Kidney glomerular epithelial cell (primary cell): ENCODE measurements at regions not wholly inside any gene's neighbourhood (a gene's known extent, or its start where the extent isn't known, plus 50 kb on each side); places are given as distances from the start of the nearest gene placed in this dataset.

Source experiments
- DNase-seq: peaks from one replicate; lab custom pipeline; 2025; lab: John Stamatoyannopoulos, UW

DNA sequence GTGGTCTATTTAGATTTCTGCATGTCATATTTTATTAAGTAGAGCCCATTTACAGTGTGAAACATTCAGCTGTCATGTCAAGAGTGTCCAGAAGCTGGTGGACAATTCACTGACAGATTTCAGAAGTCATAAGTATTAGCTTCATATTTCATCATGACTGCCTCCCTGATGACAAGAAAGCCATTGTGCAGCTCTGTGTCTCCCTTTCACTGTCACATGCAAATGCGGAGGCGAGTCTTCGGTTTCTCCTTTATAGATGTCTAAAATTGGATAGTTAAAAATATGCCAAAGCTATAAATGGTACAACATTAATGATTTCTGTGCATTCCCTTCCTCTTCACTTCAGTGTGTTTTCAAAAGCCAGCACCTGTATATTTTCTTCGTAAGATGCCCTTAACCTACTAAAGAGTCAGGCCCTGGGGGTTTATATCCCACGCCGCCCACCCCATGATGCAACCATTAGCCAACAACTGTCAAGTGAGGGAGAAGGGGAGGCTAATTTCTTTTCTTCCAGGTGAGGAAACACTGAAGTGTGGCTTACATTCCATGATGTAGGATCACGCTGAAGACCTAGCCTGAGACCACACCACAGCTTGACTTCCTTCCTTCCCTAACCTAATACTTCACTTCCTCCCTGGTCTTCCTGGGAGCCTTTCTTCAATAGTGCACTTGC lies 99.6 kb upstream of the DDX18 start:
- DNase-seq = no peak

DNA sequence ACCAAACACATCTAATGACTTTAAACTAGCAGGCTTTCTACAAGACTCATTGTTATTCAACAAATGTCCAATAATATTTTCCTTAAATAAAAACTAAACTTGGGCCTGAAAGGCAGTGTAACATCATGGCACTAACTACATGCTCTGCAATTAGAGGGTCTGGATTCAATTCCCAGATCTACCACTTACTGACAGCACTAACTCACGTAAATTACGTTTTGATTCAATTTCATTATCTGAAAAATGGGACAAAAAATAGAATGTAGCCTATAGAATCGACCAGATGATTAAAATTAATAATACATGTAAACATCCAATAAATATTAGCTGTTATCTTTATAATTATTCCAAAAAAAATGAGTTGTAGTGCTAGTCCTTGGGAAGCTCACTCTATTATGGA lies 98.0 kb upstream of the DDX18 start:
- no peak for DNase-seq

DNA sequence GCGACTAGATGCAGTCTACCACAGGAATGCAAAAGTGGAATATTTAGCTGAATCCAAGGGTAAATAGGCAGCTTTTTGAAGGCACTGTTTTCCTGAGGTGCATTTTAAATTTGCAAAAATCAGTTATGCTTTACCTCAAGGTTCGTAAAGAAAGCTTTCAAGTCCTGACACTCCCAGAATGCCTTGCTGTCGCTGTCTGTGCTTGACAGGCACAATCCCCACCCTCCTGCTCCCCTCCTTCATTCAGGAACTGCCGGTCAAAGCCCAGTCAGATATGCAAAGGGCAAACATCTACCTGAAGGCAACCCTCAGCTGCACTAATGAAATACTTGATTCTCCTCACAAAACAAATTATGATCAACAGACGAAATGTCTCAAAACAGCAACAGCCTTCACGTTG lies 97.4 kb upstream of the DDX18 start:
- DNase-seq = no peak

DNA sequence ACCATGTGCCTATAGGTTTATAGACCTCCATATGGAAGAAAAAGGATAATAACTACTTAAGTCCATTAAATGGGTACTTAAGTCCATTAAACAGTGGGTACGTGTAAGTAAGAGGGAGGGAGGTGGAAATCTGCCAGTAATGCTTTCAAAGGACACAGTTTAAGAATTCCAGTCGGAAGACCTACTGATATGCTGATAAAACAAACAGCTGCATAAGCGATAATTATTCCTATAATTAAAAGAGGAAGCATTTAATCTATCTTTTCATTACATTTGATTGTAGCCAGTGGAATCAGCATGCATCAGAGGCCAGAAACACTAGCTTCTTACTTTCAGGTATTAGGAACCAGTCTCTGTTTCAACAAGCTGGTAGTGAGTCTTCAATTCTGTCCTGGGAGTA lies 96.4 kb upstream of the DDX18 start:
- no peak for DNase-seq

DNA sequence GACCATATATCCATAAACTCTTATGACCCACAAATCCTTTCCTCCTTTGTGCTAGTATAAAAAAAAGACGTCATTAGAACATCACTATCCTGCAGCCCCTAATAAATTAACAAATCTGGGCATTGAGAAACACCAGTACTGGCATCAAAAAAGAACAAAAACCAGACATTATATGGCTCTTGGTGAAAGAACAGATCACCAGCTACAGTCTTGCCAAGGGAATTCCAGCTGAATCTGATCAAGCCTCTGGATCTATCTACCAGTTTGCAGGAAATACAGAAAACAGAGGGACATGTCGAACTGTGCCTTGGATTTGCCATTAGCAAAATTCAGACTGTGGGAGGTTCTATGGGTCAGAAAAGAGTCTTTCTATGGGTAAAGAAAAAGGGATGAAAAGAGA lies 93.7 kb upstream of the DDX18 start:
- no peak for DNase-seq

DNA sequence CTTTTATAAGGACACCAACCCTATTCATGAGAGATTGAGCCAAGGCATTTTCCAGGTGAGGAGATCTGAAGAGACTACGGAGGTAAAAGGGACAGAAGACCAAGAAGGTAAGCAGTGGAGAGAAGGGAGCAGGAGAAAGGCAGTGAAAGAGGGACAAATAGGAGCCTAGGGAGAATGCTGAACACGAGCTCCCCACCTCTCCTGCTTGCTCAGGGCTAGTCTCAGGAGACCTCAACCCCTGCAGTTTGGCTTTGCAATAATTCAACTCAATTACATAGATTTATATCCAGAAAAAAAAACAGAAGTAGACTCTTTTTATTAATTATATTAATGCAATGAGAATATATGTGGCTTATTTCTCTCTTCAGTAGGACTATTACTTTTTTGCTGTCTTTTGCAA lies 91.0 kb upstream of the DDX18 start:
- no peak for DNase-seq

DNA sequence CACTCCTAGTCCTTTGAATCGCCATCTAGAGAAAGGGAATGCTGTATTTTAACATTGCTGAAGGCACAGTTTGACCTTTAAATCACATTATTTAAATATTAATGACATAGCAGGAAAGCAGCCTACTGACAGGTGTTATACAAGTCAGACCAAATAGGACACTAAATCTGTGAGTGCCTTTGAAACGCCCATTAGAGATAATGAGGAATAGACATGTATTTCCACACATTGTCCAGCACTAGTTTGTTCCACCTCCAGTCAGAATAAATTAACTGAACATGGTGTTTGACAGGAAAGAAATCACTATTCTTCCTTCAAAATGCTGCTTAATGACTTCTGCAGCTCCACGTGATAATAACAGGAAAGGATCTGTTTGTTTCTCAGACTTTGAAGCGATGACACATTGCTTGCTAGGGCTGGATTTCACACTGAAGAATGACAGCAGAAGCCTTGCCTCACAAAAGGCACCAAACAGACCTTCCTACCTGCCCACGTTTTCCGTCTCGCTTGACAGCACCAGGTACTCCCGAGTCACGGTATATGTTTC lies 90.5 kb upstream of the DDX18 start:
- no peak for DNase-seq

DNA sequence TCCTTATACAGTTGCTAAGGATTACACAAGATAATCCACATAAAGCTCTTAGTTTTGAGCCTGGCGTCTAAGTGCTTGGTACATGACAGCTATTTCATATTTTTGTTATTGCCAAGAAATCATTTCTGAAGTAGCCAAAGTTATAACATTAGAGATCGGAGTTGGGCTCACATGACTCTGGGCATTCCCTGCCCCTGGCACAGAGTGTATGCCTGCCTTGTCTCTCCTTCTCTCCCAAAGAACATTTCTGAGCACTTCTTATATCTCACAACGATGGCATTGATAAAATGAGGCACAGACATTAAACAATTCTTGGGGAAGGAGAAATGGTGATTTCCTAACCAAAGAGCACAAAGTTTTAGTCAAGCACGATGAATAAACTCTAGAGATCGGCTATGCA lies 87.7 kb upstream of the DDX18 start:
- no peak for DNase-seq

DNA sequence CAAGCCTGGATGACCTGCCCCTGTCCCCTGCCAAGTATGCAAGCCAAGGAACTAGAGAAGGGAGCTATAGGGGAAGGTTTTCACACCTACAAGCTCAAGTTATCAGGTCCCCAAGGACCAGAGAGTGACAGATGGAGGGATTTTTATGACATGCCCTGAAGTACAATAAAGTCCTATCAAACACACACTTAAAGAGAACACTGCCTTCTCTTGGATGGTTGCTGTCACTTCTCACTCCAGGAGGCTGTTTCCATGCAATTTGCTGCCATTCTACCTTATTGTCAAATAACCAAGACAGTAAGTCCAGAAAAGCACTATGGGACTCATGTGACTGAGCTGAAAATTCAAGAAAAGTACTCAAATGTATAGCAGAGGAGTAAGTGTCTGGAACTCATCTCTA lies 76.6 kb upstream of the DDX18 start:
- no peak for DNase-seq

DNA sequence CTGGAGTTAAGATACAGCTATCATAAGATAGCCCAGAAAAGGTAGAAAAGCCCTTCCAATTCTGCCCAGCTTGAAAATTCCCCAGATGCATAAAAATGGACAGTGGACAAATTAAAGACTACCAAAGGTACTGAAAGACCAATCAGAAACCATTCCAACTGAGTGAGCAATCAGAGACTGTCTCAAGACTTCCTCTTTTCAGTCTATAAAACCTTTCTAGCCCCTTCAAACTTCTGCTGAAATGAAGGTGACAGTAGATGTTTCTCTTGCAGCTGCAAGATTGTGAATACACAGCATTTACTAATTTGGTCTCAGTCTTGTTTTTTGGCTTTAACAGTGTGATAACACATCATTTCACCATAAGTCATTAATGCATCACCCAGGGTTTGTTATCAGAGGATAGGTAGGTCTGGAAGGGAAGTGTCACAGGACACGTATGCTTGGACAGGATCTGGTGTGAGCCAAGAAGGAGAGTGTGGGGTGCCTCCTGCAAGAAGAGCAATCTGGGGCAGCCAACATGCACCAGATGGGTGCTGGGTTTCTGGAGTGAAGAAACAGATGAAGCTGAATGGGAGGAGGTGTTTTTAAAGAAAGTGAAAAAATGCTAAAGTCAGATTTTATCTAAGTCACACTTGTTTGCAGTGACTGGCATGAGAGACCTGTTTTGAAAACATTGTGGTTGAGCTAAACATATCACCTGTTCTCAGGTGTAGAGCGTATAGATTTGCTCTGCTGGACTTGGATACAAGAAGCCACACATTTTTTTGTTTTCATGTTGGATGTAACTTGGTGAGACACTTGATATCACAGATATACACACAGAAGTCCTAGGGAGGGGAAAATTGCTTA lies 75.3 kb upstream of the DDX18 start:
- no peak for DNase-seq

DNA sequence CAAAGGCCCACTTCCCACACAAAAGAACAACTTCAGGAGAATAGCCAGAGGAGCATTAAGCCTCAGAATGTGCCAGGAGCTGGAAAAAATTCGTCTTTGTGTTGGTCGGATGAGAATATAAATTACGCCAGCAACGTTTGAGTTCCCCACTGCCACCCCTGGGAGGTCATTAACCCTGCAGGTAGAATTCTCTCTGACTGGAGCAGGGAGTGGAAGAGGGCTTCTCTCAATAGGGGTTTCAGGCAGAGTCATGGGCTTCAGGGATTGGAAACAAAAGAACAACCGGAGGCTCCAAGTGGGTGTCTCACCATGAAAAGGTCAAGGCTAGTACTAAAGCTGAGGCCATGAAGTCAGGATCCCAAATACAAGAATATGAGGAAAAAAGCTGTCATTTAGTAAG lies 69.0 kb upstream of the DDX18 start:
- DNase-seq = no peak

DNA sequence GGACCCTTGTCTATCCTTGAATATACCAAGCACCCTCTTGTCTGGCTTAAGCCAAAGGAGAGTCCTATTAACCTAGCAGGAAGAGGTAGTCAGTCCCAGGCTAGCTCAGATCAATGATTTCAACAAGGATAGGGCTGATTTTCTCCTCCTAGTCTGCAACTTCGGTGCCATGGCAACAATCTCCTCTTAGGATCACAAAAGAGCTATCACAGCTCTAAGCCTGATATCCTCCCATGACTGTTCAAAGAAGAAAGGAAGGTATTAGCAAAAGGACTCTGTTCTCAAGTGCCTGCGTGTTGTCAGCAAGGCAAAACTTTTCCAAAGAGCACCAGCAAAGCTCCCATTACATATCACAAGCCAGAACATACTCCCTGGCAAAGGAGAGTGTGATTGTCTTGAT lies 58.7 kb upstream of the DDX18 start:
- DNase-seq = no peak

DNA sequence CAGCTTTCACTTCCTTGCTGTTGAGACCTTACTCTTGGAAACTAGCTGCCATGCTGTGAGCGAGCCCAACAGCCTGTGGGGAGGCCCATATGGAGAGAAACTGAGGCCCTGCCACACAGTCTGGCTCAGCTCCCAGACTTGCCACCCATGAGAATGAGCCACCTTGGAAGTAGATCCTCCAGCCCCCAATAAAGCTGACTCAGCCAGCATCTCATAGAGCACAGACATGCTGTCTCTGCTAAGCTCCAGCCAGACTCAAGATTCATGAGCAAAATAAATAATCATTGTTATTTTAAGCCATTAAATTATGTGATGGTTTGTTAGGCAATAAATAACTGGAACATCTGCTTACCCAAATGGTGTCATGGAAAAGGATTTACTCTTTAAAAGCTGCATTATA lies 53.6 kb upstream of the DDX18 start:
- peak; percentile 84 for DNase-seq

DNA sequence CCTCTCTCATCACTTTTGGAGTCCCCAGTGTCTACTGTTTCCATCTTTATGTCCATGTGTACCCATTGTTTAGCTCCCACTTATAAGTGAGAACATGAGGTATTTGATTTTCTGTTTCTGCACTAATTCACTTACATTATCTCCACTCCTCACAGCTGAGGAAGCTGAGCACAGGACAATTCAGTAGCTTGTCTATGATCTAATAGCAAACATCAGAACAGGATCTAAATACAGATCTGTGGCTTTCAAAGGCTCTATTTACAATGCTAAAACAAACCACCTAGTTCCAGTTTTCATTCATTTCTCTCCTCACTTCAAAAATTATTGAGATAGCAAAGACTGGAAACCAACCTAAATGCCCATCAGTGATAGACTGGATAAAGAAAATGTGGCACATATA lies 52.0 kb upstream of the DDX18 start:
- DNase-seq = no peak

DNA sequence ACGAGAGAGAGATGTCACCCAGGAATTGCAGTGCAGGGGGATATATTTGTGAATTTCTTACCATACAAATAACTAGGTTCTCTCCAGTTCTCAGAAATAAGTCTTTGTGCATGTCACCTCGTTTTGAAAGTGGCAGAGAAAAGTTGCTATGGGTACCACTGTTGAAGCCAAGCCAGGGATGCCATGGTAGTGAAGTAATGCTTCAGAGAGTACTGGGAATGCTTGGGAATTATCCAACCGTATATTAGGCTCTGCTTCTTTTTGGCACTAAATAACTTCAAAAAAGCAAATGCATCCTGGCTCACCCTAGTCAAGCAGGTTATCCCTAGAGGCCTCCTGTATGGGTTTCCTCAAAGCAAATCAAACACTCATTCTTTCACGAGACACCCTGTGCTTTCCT lies 50.7 kb upstream of the DDX18 start:
- DNase-seq = peak; percentile 88
